Fibroblast of skin of scalp (primary cell): ENCODE measurements at regions not wholly inside any gene's neighbourhood (a gene's known extent, or its start where the extent isn't known, plus 50 kb on each side); places are given as distances from the start of the nearest gene placed in this dataset.
"Not testable (repeated sequence)": the region's sequence is repeated elsewhere in the genome, so short reads cannot be mapped to it uniquely, and the experiment has no call there.

Experiments used
- DNase-seq: peaks from one replicate; pipeline ENCODE4 v3.0.0-alpha.2; 2013

- DNase-seq, result no peak
Observed at GRCh38 chr9:31912636-31913035, 471.8 kb upstream of the ACO1 start.

GRCh38 chr9:31916591-31917241 lies 467.7 kb upstream of the ACO1 start:
- DNase-seq, result no peak

DNA sequence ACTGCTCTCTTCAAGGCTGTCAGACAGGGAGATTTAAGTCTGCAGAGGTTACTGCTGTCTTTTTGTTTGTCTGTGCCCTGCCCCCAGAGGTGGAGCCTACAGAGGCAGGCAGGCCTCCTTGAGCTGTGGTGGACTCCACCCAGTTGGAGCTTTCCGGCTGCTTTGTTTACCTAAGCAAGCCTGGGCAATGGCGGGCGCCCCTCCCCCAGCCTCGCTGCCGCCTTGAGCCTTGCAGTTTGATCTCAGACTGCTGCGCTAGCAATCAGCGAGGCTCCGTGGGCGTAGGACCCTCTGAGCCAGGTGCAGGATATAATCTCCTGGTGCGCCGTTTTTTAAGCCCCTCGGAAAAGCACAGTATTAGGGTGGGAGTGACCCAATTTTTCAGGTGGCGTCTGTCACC lies 446.7 kb upstream of the ACO1 start:
- DNase-seq, result not testable (repeated sequence)

DNA sequence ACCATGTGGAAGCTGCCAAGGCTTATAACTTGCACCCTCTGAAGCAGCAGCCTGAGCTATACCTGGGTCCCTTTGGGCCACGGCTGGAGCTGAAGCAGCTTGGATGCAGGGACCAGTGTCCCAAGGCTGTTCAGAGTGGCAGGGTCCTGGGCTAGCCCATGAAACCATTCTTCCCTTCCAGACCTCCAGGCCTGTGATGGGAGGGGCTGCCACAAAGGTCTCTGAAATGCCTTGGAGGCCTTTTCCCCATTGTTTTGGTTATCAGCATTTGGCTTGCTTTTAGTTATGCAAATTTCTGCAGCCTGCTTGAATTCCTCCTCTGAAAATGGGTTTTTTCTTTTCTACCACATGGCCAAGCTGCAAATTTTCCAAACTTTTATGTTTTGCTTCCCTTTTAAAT lies 433.7 kb upstream of the ACO1 start:
- DNase-seq, result no peak

- DNase-seq, result no peak
Observed at GRCh38 chr9:31958572-31958971, 425.9 kb upstream of the ACO1 start.

DNA sequence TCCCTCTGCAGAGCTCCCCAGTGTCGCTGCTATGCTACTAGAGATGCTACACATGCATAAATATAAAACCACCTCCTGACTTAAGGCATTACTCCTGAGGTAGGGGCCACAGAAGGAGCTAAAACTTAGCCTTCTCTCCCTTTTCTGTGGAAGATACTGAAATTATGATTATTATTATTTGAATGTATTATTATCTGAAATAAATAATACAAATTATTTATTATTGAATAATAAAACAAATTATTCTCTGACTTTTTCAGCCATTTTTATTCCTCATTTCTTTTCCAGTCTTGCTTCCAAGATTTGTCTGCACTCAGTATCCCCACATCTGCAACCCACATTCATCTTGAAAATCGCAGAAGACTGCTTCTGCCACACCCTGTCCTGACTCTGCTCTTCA lies 414.9 kb upstream of the ACO1 start:
- no peak for DNase-seq

DNA sequence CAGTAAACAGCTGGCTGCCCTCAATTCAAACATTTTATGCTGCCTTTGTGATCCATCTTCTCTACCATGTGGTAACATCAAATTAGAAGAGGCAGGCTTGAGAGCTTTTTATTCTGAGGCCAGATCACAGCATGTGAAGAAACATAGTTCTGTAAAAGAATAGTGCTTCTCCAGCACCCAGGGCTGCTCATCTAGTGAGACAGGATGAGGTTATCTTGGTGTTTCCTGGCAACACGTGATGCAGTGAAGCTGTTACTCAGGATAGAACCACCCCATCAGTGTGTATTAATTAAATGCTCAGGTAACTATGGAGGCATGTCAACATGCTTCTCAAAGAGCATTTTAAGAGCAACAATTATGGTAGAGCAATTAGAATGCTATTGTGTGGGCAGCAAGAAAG lies 400.5 kb upstream of the ACO1 start:
- DNase-seq, result no peak

- no peak for DNase-seq
Observed at GRCh38 chr9:31996331-31996730, 388.1 kb upstream of the ACO1 start.

- no peak for DNase-seq
Observed at GRCh38 chr9:32004431-32005076, 379.9 kb upstream of the ACO1 start.

GRCh38 chr9:32010322-32010721 lies 374.1 kb upstream of the ACO1 start:
- no peak for DNase-seq

DNA sequence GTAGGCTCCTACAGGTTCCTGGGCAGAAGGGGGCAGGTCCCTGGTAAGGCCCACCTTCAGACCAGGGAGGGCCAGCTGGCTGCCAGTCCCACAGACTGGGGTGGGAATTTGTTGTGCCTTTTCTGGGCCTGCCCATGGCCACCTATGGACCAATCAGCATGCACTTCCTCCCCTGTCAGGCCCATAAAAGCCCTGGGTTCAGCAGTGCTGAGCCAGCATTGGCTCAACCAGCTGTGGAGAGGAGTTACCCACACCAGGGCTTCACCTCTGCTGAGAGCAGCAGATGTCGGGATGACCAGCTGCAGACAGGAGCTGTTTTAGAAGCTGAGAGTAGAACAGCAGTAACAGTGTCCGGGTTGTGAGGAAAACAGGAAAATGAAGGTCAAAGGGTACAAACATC lies 373.4 kb upstream of the ACO1 start:
- no peak for DNase-seq

- no peak for DNase-seq
Observed at GRCh38 chr9:32015795-32016194, 368.6 kb upstream of the ACO1 start.

- DNase-seq, result no peak
Observed at GRCh38 chr9:32045513-32045912, 338.9 kb upstream of the ACO1 start.

DNA sequence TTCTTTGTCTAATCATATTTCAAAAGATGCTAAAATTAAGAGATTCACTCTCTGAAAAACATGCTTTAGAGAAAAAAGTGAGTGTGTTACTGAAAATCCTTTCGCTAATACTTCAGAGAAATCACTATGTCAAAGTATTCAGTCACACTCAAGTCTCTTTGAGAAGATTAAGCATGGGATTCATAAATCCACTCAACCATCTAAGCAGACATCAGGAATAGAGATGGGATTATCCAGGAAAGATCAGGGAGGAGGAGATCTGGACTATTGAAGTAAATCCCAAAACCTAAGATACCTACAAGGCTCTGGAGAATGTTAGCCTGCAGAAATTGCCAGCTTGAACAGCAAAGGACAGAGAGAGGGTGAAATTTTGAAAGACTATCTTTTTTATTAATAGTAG lies 317.2 kb upstream of the ACO1 start:
- no peak for DNase-seq

DNA sequence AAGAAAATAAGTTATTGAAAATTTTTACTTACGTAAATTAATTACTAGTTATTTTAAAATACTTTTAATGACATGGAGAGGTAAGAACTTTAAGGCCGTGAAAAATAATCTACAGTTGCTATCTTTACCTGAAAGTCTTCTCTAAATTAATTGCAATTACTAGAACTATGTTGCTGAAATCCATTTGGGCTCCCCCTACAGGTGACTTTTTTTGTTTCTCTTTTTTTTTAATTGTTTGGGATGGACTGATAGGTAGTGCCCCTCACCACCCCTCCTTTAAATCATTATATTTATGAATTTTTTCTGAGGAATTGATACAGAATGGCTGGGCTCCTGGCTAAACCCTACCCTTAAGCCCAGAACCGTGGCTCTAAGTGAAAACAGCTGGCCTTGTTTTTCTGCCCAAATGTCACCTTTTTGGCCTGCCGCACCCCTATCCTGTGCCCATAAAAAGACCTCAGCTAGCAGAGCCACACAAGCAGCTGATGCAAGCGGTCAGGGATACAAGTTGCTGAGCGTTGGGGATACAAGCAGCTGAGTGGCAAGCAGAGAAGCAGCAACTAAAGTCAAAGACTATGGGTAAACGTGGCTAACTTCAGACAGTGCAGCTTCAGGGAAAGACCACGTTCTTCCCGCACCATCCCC lies 315.2 kb upstream of the ACO1 start:
- DNase-seq, result no peak

- no peak for DNase-seq
Observed at GRCh38 chr9:32069969-32070368, 314.5 kb upstream of the ACO1 start.

GRCh38 chr9:32072570-32072969 lies 311.9 kb upstream of the ACO1 start:
- DNase-seq, result no peak

- DNase-seq, result no peak
Observed at GRCh38 chr9:32092031-32092430, 292.4 kb upstream of the ACO1 start.

DNA sequence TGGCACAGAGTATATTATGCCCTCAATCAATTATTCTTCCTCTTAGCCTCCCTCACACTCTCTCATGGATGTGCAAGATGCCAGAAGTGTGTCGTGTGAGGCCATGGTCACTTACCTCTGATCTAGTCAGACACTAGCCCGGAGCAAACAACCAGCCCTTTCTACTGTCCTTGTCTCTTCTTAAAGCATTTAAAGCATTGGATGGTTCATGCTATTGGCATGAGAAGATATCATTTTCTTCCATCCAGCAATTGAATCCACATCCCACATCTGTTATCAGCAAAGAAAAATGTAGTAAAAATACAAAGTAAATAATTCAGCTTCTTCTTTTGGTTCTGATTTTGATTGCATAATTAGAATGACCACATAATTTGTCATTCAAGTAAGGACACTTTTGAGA lies 267.2 kb upstream of the ACO1 start:
- DNase-seq, result no peak

- DNase-seq, result no peak
Observed at GRCh38 chr9:32128546-32128945, 255.9 kb upstream of the ACO1 start.

DNA sequence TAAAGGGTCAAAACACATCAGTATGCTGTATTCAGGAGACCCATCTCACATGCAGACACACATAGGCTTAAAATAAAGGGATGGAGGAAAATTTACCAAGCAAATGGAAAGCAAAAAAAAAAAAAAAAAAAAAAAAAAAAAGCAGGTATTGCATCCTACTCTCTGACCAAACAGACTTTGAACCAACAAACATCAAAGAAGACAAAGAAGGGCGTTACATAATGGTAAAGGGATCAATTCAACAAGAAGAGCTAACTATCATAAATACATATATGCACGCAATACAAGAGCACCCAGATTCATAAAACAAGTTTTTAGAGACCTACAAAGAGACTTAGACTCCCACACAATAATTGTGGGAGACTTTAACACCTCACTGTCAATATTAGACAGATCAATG lies 253.7 kb upstream of the ACO1 start:
- not testable (repeated sequence) for DNase-seq

- no peak for DNase-seq
Observed at GRCh38 chr9:32136700-32137339, 247.6 kb upstream of the ACO1 start.

GRCh38 chr9:32142074-32142473 lies 242.4 kb upstream of the ACO1 start:
- DNase-seq, result no peak

GRCh38 chr9:32148553-32148952 lies 235.9 kb upstream of the ACO1 start:
- DNase-seq, result not testable (repeated sequence)
